ENCODE measurements at regions not wholly inside any gene's neighbourhood (a gene's known extent, or its start where the extent isn't known, plus 50 kb on each side); places are given as distances from the start of the nearest gene placed in this dataset.

DNA sequence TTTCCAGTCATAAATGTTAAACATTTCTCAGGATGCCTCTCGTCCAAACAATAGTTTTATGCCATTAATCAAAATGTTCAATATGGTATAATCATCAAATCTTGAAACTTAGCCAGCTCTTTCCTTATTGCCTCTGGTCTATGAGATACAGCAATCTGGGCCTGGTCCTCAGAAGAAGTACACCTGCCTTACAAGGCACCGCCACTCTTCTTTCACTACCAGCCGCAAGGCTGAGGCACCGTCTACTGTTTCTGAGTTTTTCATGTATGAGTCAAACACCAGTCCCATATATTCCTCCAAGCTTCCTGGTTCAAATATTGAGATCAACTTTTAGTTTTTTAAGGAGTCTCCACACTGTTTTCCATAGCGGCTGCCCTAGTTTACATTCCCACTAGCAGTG lies 600.6 kb upstream of the FAT3 start:
- TF ChIP-seq SIN3A (IDR thresholded peaks at IDR 0.05; ENCODE audit: borderline replicate concordance, insufficient read depth, low read length): no peak
- TF ChIP-seq REST (IDR thresholded peaks at IDR 0.05; ENCODE audit: insufficient read depth in 1 of 2, low read depth in 2 of 2, low read length in 2 of 2): no peak
- TF ChIP-seq FOXP2 (optimal IDR thresholded peaks at IDR 0.05; ENCODE audit: borderline replicate concordance, extremely low read depth, extremely low read length, insufficient read depth): no peak
- TF ChIP-seq POLR2AphosphoS5 (IDR thresholded peaks at IDR 0.05; ENCODE audit: low read depth, low read length): no peak
- no peak for TF ChIP-seq TAF1 (IDR thresholded peaks at IDR 0.05; ENCODE audit: borderline replicate concordance, insufficient read depth, low read length)

- TF ChIP-seq FOXP2 (optimal IDR thresholded peaks at IDR 0.05; ENCODE audit: borderline replicate concordance, extremely low read depth, extremely low read length, insufficient read depth) (no peak), SIN3A (IDR thresholded peaks at IDR 0.05; ENCODE audit: borderline replicate concordance, insufficient read depth, low read length) (no peak; the same call in 1 of the 2 replicates), TAF1 (IDR thresholded peaks at IDR 0.05; ENCODE audit: borderline replicate concordance, insufficient read depth, low read length) (no peak), REST (IDR thresholded peaks at IDR 0.05; ENCODE audit: insufficient read depth in 1 of 2, low read depth in 2 of 2, low read length in 2 of 2) (no peak; a peak in 1 of 4 replicates), POLR2AphosphoS5 (IDR thresholded peaks at IDR 0.05; ENCODE audit: low read depth, low read length) (no peak)
These were observed 615.9 kb upstream of the FAT3 start for GRCh38 chr11:91608677-91609076.

GRCh38 chr11:91596111-91596510 lies 628.5 kb upstream of the FAT3 start:
- TF ChIP-seq POLR2AphosphoS5 (IDR thresholded peaks at IDR 0.05; ENCODE audit: low read depth, low read length) (no peak), FOXP2 (optimal IDR thresholded peaks at IDR 0.05; ENCODE audit: borderline replicate concordance, extremely low read depth, extremely low read length, insufficient read depth) (no peak), TAF1 (IDR thresholded peaks at IDR 0.05; ENCODE audit: borderline replicate concordance, insufficient read depth, low read length) (no peak), REST (IDR thresholded peaks at IDR 0.05; ENCODE audit: insufficient read depth in 1 of 2, low read depth in 2 of 2, low read length in 2 of 2) (no peak), SIN3A (IDR thresholded peaks at IDR 0.05; ENCODE audit: borderline replicate concordance, insufficient read depth, low read length) (no peak)

DNA sequence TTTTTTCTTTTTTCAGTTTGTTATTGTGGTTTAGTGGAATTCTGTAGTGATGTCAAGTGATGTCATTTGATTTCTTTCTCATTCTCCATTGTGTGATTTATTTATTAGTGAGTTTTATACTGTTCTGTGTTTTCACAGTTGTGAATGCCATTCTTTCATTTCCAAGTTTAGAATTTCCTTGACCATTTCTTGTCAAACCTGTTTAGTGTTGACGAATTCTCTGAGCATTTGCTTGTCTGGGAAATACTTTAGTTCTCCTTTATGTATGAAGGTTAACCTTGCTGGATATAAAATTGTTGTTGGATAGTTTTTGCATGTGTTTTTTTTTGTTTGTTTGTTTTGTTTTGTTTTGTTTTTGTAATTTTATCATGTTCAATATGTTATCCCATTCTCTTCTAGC lies 633.6 kb upstream of the FAT3 start:
- no peak for TF ChIP-seq POLR2AphosphoS5 (IDR thresholded peaks at IDR 0.05; ENCODE audit: low read depth, low read length)
- TF ChIP-seq REST (IDR thresholded peaks at IDR 0.05; ENCODE audit: insufficient read depth in 1 of 2, low read depth in 2 of 2, low read length in 2 of 2): no peak
- TF ChIP-seq SIN3A (IDR thresholded peaks at IDR 0.05; ENCODE audit: borderline replicate concordance, insufficient read depth, low read length): no peak
- TF ChIP-seq FOXP2 (optimal IDR thresholded peaks at IDR 0.05; ENCODE audit: borderline replicate concordance, extremely low read depth, extremely low read length, insufficient read depth): no peak
- no peak for TF ChIP-seq TAF1 (IDR thresholded peaks at IDR 0.05; ENCODE audit: borderline replicate concordance, insufficient read depth, low read length)

- TF ChIP-seq FOXP2 (optimal IDR thresholded peaks at IDR 0.05; ENCODE audit: borderline replicate concordance, extremely low read depth, extremely low read length, insufficient read depth) (no peak), SIN3A (IDR thresholded peaks at IDR 0.05; ENCODE audit: borderline replicate concordance, insufficient read depth, low read length) (no peak), REST (IDR thresholded peaks at IDR 0.05; ENCODE audit: insufficient read depth in 1 of 2, low read depth in 2 of 2, low read length in 2 of 2) (no peak), TAF1 (IDR thresholded peaks at IDR 0.05; ENCODE audit: borderline replicate concordance, insufficient read depth, low read length) (no peak), POLR2AphosphoS5 (IDR thresholded peaks at IDR 0.05; ENCODE audit: low read depth, low read length) (no peak)
These were observed 637.5 kb upstream of the FAT3 start for GRCh38 chr11:91587131-91587530.
